ENCODE measurements at regions not wholly inside any gene's neighbourhood (a gene's known extent, or its start where the extent isn't known, plus 50 kb on each side); places are given as distances from the start of the nearest gene placed in this dataset.

DNA sequence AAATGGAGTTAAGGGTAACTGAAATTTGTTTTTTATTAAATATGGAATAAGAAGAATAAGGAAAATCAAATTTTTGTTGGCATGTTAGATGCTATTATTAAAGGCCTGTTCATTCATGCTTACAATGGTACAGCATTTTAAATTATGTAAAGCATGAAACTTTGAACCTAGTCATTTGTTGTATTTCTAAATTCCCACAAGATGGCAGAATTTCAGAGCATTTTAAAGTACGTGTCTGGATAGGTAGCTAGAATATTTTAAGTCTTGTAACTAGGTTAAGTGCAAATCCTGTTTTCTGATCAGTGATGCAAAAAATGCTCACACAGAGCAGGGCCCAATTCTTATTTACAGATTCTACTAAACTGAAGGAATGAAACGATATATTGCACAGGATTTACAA is 585.6 kb upstream of the MIS18BP1 start:
- no peak for TF ChIP-seq EZH2 (IDR thresholded peaks at IDR 0.05; ENCODE audit: low read length, unreplicated experiment)
- TF ChIP-seq, protein P1, sequence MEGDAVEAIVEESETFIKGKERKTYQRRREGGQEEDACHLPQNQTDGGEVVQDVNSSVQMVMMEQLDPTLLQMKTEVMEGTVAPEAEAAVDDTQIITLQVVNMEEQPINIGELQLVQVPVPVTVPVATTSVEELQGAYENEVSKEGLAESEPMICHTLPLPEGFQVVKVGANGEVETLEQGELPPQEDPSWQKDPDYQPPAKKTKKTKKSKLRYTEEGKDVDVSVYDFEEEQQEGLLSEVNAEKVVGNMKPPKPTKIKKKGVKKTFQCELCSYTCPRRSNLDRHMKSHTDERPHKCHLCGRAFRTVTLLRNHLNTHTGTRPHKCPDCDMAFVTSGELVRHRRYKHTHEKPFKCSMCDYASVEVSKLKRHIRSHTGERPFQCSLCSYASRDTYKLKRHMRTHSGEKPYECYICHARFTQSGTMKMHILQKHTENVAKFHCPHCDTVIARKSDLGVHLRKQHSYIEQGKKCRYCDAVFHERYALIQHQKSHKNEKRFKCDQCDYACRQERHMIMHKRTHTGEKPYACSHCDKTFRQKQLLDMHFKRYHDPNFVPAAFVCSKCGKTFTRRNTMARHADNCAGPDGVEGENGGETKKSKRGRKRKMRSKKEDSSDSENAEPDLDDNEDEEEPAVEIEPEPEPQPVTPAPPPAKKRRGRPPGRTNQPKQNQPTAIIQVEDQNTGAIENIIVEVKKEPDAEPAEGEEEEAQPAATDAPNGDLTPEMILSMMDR (conservative IDR thresholded peaks at IDR 0.05; ENCODE audit: low read depth, low read length) = peak; percentile 64
